ENCODE measurements at regions not wholly inside any gene's neighbourhood (a gene's known extent, or its start where the extent isn't known, plus 50 kb on each side); places are given as distances from the start of the nearest gene placed in this dataset.

DNA sequence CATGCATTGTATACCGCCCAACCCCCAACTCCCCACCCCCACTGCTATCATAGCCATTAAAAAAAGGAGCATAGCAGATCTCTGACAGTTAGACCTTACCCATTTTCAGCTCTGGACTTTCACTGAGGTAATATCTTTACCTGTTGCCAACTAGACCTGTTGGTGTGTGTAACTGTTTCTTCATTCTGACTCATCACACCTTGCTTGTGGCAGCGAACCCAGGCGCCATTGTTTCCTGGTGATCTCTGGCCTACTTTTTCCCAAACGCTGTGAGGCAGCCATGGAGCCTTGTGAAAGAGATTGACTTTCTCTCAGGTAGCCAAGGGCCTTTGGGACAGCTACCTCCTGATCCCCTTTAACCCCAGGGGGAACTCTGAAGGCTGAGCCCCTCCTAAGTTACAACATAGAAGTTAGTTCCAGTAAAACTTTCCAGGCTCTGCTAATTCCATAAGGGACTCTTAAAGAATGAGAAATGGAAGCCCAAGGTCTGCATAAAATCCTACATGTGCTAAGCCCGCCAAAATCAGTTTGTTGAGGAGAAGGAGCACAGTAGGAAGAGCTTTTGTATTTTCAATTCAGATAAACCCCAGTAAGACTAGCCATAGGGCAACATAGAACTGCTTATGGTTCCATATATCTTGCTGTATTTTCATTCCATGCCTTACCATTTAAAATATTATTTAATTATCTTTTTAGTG is 196.1 kb upstream of the CAMK1G start:
- no peak overlapping the region for H3K27ac ChIP-seq (ENCODE audit: low read length)
- WGBS: 90% methylated on average over 5 of the region's 5 CpGs
- no peaks in the 10 kb centered on the region for H3K27me3 ChIP-seq (ENCODE audit: control insufficient read depth, insufficient read depth)
- H3K4me1 ChIP-seq (ENCODE audit: control insufficient read depth, insufficient read depth, low read length): no peaks in the 10 kb centered on the region
- intact Hi-C loops (cut with DNase I): loop anchor here in 1 of 4 donors (10.0 kb wide), 1 partner anchor 873 kb away; no protein-coding TSS in a partner anchor
- H3K9me3 ChIP-seq (ENCODE audit: control insufficient read depth, low read length): no peaks in the 10 kb centered on the region
- no peak overlapping the region for H3K4me3 ChIP-seq (ENCODE audit: low read length)
- DNase-seq (no peak), ATAC-seq (no peak)

DNA sequence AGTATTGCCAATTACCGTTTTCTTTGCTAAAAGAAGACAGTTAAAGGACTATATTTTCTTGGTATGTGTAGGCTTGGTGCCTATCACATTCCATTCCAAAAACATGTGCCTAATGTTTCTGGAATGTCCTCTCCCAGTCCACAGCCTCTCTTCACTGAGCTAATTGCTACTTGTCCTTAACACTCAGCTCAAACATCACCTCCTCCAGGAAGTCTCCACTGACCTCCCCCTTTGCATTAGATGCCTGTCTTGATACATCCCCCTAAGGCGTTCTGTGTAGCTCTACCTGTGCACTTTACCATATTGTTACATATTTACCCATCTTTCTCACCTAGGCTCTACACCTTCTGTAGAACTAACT is 195.6 kb upstream of the CAMK1G start:
- no peaks in the 10 kb centered on the region for H3K9me3 ChIP-seq (ENCODE audit: control insufficient read depth, low read length)
- WGBS: 75% methylated on average over 2 of the region's 2 CpGs

DNA sequence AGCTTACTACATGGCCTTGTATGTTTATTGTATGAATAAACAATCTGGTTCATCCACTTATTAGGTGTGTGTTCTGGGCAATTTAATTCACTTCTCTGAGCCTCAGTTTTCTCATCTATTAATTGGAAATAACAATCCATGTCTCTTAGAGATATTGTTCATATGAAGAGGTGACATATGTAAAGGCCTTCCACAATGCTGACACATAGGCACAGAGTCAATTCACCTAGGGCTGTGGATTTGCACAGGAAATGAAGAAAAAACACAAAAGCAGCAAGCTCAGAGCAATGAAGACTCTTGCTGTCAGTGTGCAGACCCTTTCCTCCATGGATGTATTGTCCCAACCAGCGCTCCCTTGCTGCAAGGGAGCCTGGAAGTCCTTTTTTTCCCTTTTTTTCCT is 195.2 kb upstream of the CAMK1G start:
- no peak for DNase-seq
- ATAC-seq: no peak
- intact Hi-C loops (cut with DNase I): loop anchor here in 1 of 4 donors (10.0 kb wide), 1 partner anchor 874 kb away; no protein-coding TSS in a partner anchor
- no peak overlapping the region for H3K4me3 ChIP-seq (ENCODE audit: low read length)
- 95% methylated on average over 1 of the region's 1 CpG for WGBS
- H3K27ac ChIP-seq (ENCODE audit: low read length): no peak overlapping the region
- H3K27me3 ChIP-seq (ENCODE audit: control insufficient read depth, insufficient read depth): no peaks in the 10 kb centered on the region
- H3K4me1 ChIP-seq (ENCODE audit: control insufficient read depth, insufficient read depth, low read length): no peaks in the 10 kb centered on the region
- H3K9me3 ChIP-seq (ENCODE audit: control insufficient read depth, low read length): no peaks in the 10 kb centered on the region

More for the DNA sequence above, 195.6 kb upstream of the CAMK1G start:
- DNase-seq (no peak), ATAC-seq (no peak)
- intact Hi-C loops (cut with DNase I): loop anchor here in 1 of 4 donors (10.0 kb wide), 1 partner anchor 873 kb away; no protein-coding TSS in a partner anchor
- H3K27me3 ChIP-seq (ENCODE audit: control insufficient read depth, insufficient read depth): no peaks in the 10 kb centered on the region
- H3K4me1 ChIP-seq (ENCODE audit: control insufficient read depth, insufficient read depth, low read length): no peaks in the 10 kb centered on the region
- no peak overlapping the region for H3K4me3 ChIP-seq (ENCODE audit: low read length)
- no peak overlapping the region for H3K27ac ChIP-seq (ENCODE audit: low read length)

DNA sequence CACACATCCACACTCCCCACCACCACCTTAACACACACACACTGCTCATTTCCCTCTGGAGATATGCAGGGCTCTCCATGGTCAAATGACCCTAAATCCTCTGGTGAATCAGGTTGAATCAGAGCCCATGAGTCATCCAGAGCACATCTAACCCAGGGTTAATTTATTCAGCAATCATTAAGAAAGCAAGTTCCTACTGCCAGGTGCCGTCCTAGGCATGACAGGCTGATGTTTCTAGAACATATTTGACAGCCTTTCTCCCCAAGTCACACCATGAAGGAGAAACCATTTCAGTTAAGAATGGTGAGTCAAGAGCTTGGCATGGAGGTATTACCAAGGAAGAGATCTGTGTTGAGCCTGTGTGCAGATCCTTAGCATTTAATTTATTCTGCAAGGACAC is 194.3 kb upstream of the CAMK1G start:
- DNase-seq (no peak), ATAC-seq (no peak)
- WGBS: 81% methylated on average over 1 of the region's 1 CpG
- no peaks in the 10 kb centered on the region for H3K27me3 ChIP-seq (ENCODE audit: control insufficient read depth, insufficient read depth)
- no peaks in the 10 kb centered on the region for H3K4me1 ChIP-seq (ENCODE audit: control insufficient read depth, insufficient read depth, low read length)
- no peak overlapping the region for H3K4me3 ChIP-seq (ENCODE audit: low read length)
- intact Hi-C loops (cut with DNase I): loop anchor here in 1 of 4 donors (10.0 kb wide), 1 partner anchor 874 kb away; no protein-coding TSS in a partner anchor
- no peak overlapping the region for H3K27ac ChIP-seq (ENCODE audit: low read length)
- no peaks in the 10 kb centered on the region for H3K9me3 ChIP-seq (ENCODE audit: control insufficient read depth, low read length)

DNA sequence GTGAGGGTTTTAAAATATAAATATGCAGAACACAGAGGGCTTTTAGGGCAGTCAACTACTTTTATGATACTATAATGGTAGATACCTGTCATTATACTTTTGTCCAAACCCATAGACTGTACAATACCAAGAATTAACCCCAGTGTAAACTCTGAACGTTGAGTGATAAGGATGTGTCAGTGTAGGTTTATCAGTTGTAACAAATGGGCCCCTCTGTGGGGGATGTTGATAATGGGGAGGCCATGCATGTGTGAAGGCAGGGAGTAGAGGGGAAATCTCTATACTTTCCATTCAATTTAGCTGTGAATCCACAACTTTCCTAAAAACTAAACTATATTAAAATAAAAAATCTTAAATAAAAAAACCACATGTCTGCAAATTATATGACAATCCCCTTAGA is 193.5 kb upstream of the CAMK1G start:
- WGBS: 45% methylated on average over 1 of the region's 1 CpG
- no peak for DNase-seq
- intact Hi-C loops (cut with DNase I): loop anchor here in 1 of 4 donors (10.0 kb wide), 1 partner anchor 875 kb away; no protein-coding TSS in a partner anchor
- H3K27ac ChIP-seq (ENCODE audit: low read length): no peak overlapping the region
- H3K4me3 ChIP-seq (ENCODE audit: low read length): no peak overlapping the region
- H3K4me1 ChIP-seq (ENCODE audit: control insufficient read depth, insufficient read depth, low read length): no peaks in the 10 kb centered on the region
- H3K27me3 ChIP-seq (ENCODE audit: control insufficient read depth, insufficient read depth): no peaks in the 10 kb centered on the region
- no peaks in the 10 kb centered on the region for H3K9me3 ChIP-seq (ENCODE audit: control insufficient read depth, low read length)
- no peak for ATAC-seq

DNA sequence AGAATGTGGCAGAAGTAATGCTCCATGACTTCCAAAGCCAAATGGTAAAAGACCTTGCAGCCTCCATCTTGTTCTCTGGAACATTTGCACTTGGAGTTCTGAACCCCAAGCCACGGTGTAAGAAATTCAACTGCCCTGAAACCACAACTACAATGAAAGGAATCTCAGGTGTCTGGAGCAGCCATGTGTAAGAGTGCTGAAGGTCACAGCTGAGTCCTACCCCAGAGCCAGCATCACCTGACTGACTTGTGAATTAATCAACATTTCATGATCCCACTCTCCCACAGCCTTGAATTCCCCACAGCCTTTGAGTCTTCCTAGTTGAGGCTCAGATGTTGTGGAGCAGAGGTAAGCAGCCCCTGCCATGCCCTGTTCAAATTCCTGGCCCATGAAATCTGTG is 192.8 kb upstream of the CAMK1G start:
- no peak overlapping the region for H3K27ac ChIP-seq (ENCODE audit: low read length)
- DNase-seq: no peak
- no peak overlapping the region for H3K4me3 ChIP-seq (ENCODE audit: low read length)
- no peaks in the 10 kb centered on the region for H3K4me1 ChIP-seq (ENCODE audit: control insufficient read depth, insufficient read depth, low read length)
- ATAC-seq: no peak
- H3K27me3 ChIP-seq (ENCODE audit: control insufficient read depth, insufficient read depth): no peaks in the 10 kb centered on the region
- WGBS: 92% methylated on average over 1 of the region's 1 CpG
- intact Hi-C loops (cut with DNase I): no loop called here
- no peaks in the 10 kb centered on the region for H3K9me3 ChIP-seq (ENCODE audit: control insufficient read depth, low read length)

DNA sequence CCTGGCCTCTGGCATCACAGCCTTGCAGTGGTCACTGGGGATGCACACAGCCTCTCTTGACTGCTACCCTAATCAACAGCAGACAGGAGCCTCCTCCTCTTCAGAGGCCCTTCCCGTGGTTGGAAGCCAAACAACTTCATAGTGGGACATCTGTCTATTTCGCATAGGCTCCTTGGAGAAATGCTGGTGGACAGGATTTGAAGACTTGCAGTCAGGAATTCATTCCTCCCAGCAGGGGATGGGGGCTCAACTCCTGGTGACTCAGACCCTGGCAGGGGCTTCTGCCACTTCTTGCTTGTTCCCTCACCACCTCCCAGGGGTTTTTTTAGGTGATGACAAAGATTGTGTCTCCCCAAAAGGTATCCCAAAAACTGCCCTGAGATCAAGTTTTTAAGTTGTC is 191.7 kb upstream of the CAMK1G start:
- H3K27ac ChIP-seq (ENCODE audit: low read length): no peak overlapping the region
- DNase-seq (no peak), ATAC-seq (no peak)
- no peaks in the 10 kb centered on the region for H3K9me3 ChIP-seq (ENCODE audit: control insufficient read depth, low read length)
- no peak overlapping the region for H3K4me3 ChIP-seq (ENCODE audit: low read length)
- 55% methylated on average over 2 of the region's 2 CpGs for WGBS
- no peaks in the 10 kb centered on the region for H3K27me3 ChIP-seq (ENCODE audit: control insufficient read depth, insufficient read depth)
- intact Hi-C loops (cut with DNase I): no loop called here
- H3K4me1 ChIP-seq (ENCODE audit: control insufficient read depth, insufficient read depth, low read length): no peaks in the 10 kb centered on the region

DNA sequence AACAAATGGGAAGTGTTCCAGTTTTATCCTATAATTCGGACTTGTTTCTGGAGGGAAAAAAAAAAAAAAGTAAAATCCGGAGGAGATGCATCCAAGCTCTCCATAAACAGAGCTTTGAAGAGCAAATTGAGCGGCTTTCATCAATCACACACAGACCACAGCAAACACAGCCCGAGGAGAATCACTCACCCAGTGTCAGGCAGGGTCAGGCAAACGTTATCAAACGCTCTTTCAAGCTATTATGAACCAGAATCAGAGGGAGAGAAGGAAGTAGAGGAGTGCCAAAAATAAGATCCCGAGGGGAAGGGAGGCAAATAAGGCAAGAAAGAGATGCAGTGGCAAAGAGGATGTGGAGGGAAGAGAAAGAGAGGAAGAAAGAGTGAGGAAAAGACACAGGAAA is 188.3 kb upstream of the CAMK1G start:
- no peak for DNase-seq
- 16% methylated on average over 7 of the region's 7 CpGs for WGBS
- ATAC-seq: no peak
- Histone ChIP-seq H3K9me3 (ENCODE audit: control insufficient read depth, low read length) (no peaks in the 10 kb centered on the region), H3K4me1 (ENCODE audit: control insufficient read depth, insufficient read depth, low read length) (no peaks in the 10 kb centered on the region), H3K4me3 (ENCODE audit: low read length) (no peak overlapping the region), H3K27ac (ENCODE audit: low read length) (no peak overlapping the region), H3K27me3 (ENCODE audit: control insufficient read depth, insufficient read depth) (no peaks in the 10 kb centered on the region)
- intact Hi-C loops (cut with DNase I): no loop called here

DNA sequence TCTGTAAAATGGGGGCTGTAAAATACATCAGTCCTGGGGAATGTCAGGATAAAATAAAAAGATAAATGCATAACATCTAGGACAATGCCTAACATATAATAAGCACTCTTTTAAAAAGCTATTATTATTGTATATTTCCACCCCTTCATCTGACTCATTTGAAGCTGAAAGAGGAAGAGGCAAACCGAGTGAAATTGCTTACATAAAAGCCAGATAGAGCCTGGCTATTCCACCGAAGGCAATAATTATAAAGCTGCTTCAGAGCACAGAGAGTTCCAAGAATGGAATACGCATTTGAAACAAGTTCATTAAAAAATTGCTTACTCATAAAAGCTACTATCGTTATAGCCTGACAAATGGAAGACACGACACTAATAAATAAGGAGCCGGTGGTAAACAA is 186.1 kb upstream of the CAMK1G start:
- DNase-seq: no peak
- Histone ChIP-seq H3K4me1 (ENCODE audit: control insufficient read depth, insufficient read depth, low read length) (no peaks in the 10 kb centered on the region), H3K27ac (ENCODE audit: low read length) (no peak overlapping the region), H3K4me3 (ENCODE audit: low read length) (no peak overlapping the region), H3K9me3 (ENCODE audit: control insufficient read depth, low read length) (no peaks in the 10 kb centered on the region), H3K27me3 (ENCODE audit: control insufficient read depth, insufficient read depth) (no peaks in the 10 kb centered on the region)
- intact Hi-C loops (cut with DNase I): no loop called here
- no peak for ATAC-seq
- WGBS: 81% methylated on average over 6 of the region's 6 CpGs

DNA sequence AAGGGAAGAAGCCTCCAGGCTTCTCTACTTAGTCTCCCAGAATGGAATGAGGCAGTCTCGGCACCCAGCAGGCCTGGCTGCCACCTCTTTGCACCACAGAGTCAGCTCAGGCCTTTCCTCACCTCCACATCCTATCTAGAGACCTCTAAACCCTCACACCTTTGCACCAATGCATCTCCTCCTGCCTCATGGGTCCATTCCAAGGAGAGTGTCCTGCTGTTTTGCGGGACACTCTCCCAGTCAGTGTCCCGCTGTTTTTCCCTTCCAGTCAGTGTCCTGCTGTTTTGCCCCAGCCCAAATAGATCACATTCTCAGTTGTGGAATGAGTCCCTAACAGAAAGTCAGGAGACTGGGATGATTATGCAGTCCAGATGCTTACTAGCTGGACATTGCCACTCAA is 185.6 kb upstream of the CAMK1G start:
- WGBS: 93% methylated on average over 3 of the region's 3 CpGs
- Histone ChIP-seq H3K9me3 (ENCODE audit: control insufficient read depth, low read length) (no peaks in the 10 kb centered on the region), H3K27ac (ENCODE audit: low read length) (no peak overlapping the region), H3K27me3 (ENCODE audit: control insufficient read depth, insufficient read depth) (no peaks in the 10 kb centered on the region), H3K4me3 (ENCODE audit: low read length) (no peak overlapping the region), H3K4me1 (ENCODE audit: control insufficient read depth, insufficient read depth, low read length) (no peaks in the 10 kb centered on the region)
- intact Hi-C loops (cut with DNase I): no loop called here
- ATAC-seq (no peak), DNase-seq (no peak)

DNA sequence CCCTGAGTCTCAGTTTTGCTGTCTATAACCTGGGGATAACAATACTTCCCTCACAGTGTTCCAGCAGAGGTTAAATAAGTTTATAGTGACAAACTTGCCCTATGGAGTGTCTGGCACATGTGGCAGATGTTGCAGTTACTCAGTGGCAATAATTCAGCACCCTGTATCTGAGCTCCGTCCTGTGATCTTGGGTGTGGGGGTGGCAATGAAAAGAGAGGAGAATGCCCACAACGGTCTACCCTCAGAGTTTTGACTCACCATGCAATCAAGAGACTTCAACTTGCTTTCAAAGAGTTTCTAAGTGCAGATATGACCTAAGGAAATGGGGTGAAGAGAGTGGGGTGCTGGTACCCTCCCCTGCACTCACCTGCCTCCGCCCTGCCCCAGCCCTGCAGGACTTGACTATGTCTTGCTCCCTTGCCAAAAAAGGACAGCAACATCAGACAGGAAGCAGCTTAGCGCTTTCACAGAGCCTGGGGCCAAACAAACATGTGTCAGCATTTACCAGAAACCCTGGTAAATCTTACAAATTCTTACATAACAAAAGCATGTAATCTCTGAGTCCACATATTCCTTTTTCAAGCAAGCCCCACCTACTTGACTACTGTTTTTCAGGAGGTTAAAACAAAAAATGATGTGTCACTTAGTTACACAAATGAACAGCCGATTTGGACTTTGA is 185.1 kb upstream of the CAMK1G start:
- ATAC-seq: peak; percentile 42 to 78
- 40% methylated on average over 5 of the region's 5 CpGs for WGBS
- no peaks in the 10 kb centered on the region for H3K9me3 ChIP-seq (ENCODE audit: control insufficient read depth, low read length)
- H3K4me1 ChIP-seq (ENCODE audit: control insufficient read depth, insufficient read depth, low read length): no peaks in the 10 kb centered on the region
- DNase-seq: peak in 2 of 3 donors; percentile 53 to 55
- no peak overlapping the region for H3K27ac ChIP-seq (ENCODE audit: low read length)
- intact Hi-C loops (cut with DNase I): no loop called here
- no peak overlapping the region for H3K4me3 ChIP-seq (ENCODE audit: low read length)
- H3K27me3 ChIP-seq (ENCODE audit: control insufficient read depth, insufficient read depth): no peaks in the 10 kb centered on the region
